OCI-LY7 (cell line): ENCODE measurements at regions not wholly inside any gene's neighbourhood (a gene's known extent, or its start where the extent isn't known, plus 50 kb on each side); places are given as distances from the start of the nearest gene placed in this dataset.
A peak's percentile ranks its signal among the peaks of the same experiment; 100 is the strongest.

ENCODE experiments used
- BruUV-seq: library from RNA; stranded (reverse); fragments of 400-500 nt; replicated peaks from 2 replicates; lab custom pipeline; 2021; lab: Mats Ljungman, UMichigan
- CTCF ChIA-PET: fragments of 300-600 bp; sonication (Branson Sonifier 250); formaldehyde crosslinking; loops from one replicate; lab custom pipeline; 2022; ENCODE audit warnings: antibody characterized with exemption; ENCODE audit not compliant: unreplicated experiment; lab: Charles Lee
- POLR2A ChIA-PET: fragments of 300-600 bp; sonication (Branson Sonifier 250); formaldehyde crosslinking; loops from one replicate; lab custom pipeline; 2022; ENCODE audit warnings: antibody characterized with exemption; lab: Charles Lee
- DNase-seq: peaks from one replicate; pipeline ENCODE4 v3.0.0-alpha.2; 2015; ENCODE audit warnings: low spot score
- H2AFZ ChIP-seq: fragments of 200-600 bp; sonication (generic), shearing (Covaris generic); 2 replicates; pipeline ENCODE4 v1.6.1; 2014; ENCODE audit warnings: mild to moderate bottlenecking, antibody characterized with exemption, low read length, moderate library complexity
- H3K27ac ChIP-seq: fragments of 200-600 bp; sonication (generic); 2 replicates; pipeline ENCODE4 v1.5.1; 2014; ENCODE audit warnings: mixed run types, low read depth, mild to moderate bottlenecking, moderate library complexity, low read length, inconsistent platforms; ENCODE audit not compliant: poor library complexity, severe bottlenecking
- H3K36me3 ChIP-seq: fragments of 200-600 bp; sonication (generic); 2 replicates; pipeline ENCODE4 v1.6.1; 2014; ENCODE audit warnings: mild to moderate bottlenecking, antibody characterized with exemption, low read length, moderate library complexity, mixed read lengths; ENCODE audit not compliant: insufficient read depth
- H3K4me1 ChIP-seq: fragments of 200-600 bp; sonication (generic); 2 replicates; pipeline ENCODE4 v1.5.1; 2014; ENCODE audit warnings: mild to moderate bottlenecking, low read length; ENCODE audit not compliant: insufficient read depth, poor library complexity, severe bottlenecking
- H3K4me2 ChIP-seq: fragments of 200-600 bp; sonication (generic); 2 replicates; pipeline ENCODE4 v1.6.1; 2014; ENCODE audit warnings: mild to moderate bottlenecking, low read length
- H3K4me3 ChIP-seq: fragments of 200-600 bp; sonication (generic); 2 replicates; pipeline ENCODE4 v1.5.1; 2014; ENCODE audit warnings: mild to moderate bottlenecking, low read depth, low read length; ENCODE audit not compliant: poor library complexity, severe bottlenecking
- H3K79me2 ChIP-seq: fragments of 200-600 bp; sonication (generic); 2 replicates; pipeline ENCODE4 v1.6.1; 2016; ENCODE audit warnings: low read depth, mild to moderate bottlenecking, low read length, moderate library complexity, mixed read lengths; ENCODE audit not compliant: insufficient read depth
- H3K9me2 ChIP-seq: fragments of 200-600 bp; sonication (generic); 2 replicates; pipeline ENCODE4 v1.6.1; 2016; ENCODE audit warnings: mild to moderate bottlenecking, low read length, mixed read lengths; ENCODE audit not compliant: insufficient read depth
- H3K9me3 ChIP-seq: fragments of 200-600 bp; sonication (generic); 2 replicates; pipeline ENCODE4 v1.6.1; 2014; ENCODE audit warnings: mild to moderate bottlenecking, mixed run types, low read length, mixed read lengths
- H4K20me1 ChIP-seq: fragments of 200-600 bp; sonication (generic); 2 replicates; pipeline ENCODE4 v1.6.1; 2014; ENCODE audit warnings: mild to moderate bottlenecking, antibody characterized with exemption, low read length, moderate library complexity, mixed read lengths; ENCODE audit not compliant: insufficient read depth
- CTCF ChIP-seq: fragments of 200-600 bp; sonication (generic); conservative IDR thresholded peaks from 2 replicates; pipeline ENCODE4 v1.5.1; 2014; ENCODE audit warnings: mild to moderate bottlenecking, antibody characterized with exemption, low read length, moderate library complexity, mixed read lengths
- EZH2phosphoT487 ChIP-seq: fragments of 200-600 bp; sonication (generic); IDR thresholded peaks from 2 replicates; pipeline ENCODE4 v1.6.1; 2018; ENCODE audit warnings: low read depth, borderline replicate concordance, mild to moderate bottlenecking, mixed run types, antibody characterized with exemption, low read length, moderate library complexity, mixed read lengths
- intact Hi-C: fragments of 100-400 bp; cut with micrococcal nuclease; formaldehyde crosslinking; loops from one replicate; pipeline ENCODE4 v1.10.0; 2022; ENCODE audit not compliant: unreplicated experiment

GRCh38 chrX:124634363-124634762 lies 288.0 kb downstream of the SH2D1A start:
- no peak for TF ChIP-seq CTCF
- TF ChIP-seq EZH2phosphoT487 = no peak
- Histone ChIP-seq H3K9me3 (no peaks in the 10 kb centered on the region), H3K36me3 (no peaks in the 10 kb centered on the region), H3K9me2 (no peaks in the 10 kb centered on the region), H3K79me2 (no peaks in the 10 kb centered on the region), H4K20me1 (no peaks in the 10 kb centered on the region), H2AFZ (no peak overlapping the region), H3K4me3 (no peak overlapping the region), H3K4me2 (no peak overlapping the region), H3K4me1 (no peaks in the 10 kb centered on the region), H3K27ac (no peak overlapping the region)
- intact Hi-C loops = no loop called here
- no peak for DNase-seq
- BruUV-seq = no TSS peak
- CTCF ChIA-PET = no interaction called here
- POLR2A ChIA-PET = interaction anchor here (0.6 kb wide), 1 partner anchor 726 kb away, joined by 3 read pairs; no protein-coding TSS in a partner anchor

GRCh38 chrX:124641737-124642491 lies 295.6 kb downstream of the SH2D1A start:
- Histone ChIP-seq H3K9me2 (no peaks in the 10 kb centered on the region), H3K36me3 (no peaks in the 10 kb centered on the region), H3K27ac (no peak overlapping the region), H3K9me3 (no peaks in the 10 kb centered on the region), H2AFZ (0 out of 2 replicates have a peak overlapping the region, but pooled peaks have one; percentile 25), H3K4me1 (no peaks in the 10 kb centered on the region), H3K4me2 (no peak overlapping the region), H3K4me3 (no peak overlapping the region), H3K79me2 (no peaks in the 10 kb centered on the region), H4K20me1 (no peaks in the 10 kb centered on the region)
- CTCF ChIA-PET = no interaction called here
- no peak for TF ChIP-seq CTCF
- no peak for TF ChIP-seq EZH2phosphoT487
- intact Hi-C loops = no loop called here
- POLR2A ChIA-PET = no interaction called here
- DNase-seq = peak; percentile 0
- no TSS peak for BruUV-seq

- TF ChIP-seq EZH2phosphoT487 (no peak), CTCF (no peak)
- H3K4me2 ChIP-seq = no peak overlapping the region
- ChIA-PET POLR2A (no interaction called here), CTCF (no interaction called here)
- no peaks in the 10 kb centered on the region for H3K9me2 ChIP-seq
- no peaks in the 10 kb centered on the region for H3K9me3 ChIP-seq
- BruUV-seq = no TSS peak
- intact Hi-C loops = no loop called here
- H3K4me3 ChIP-seq = no peak overlapping the region
- no peaks in the 10 kb centered on the region for H3K36me3 ChIP-seq
- DNase-seq = no peak
- H3K79me2 ChIP-seq = no peaks in the 10 kb centered on the region
- H3K4me1 ChIP-seq = no peaks in the 10 kb centered on the region
- H3K27ac ChIP-seq = no peak overlapping the region
- no peak overlapping the region for H2AFZ ChIP-seq
- no peaks in the 10 kb centered on the region for H4K20me1 ChIP-seq
Observed at GRCh38 chrX:124646403-124646802, 300.0 kb downstream of the SH2D1A start.
